ENCODE measurements at regions not wholly inside any gene's neighbourhood (a gene's known extent, or its start where the extent isn't known, plus 50 kb on each side); places are given as distances from the start of the nearest gene placed in this dataset.
"Not testable (repeated sequence)": the region's sequence is repeated elsewhere in the genome, so short reads cannot be mapped to it uniquely, and the experiment has no call there.

GRCh38 chr1:143584508-143584907 is 387.3 kb downstream of the FAM72C start:
- Histone ChIP-seq H3K36me3 (ENCODE audit: insufficient read depth, low read length) (no peaks in the 10 kb centered on the region), H3K4me3 (ENCODE audit: insufficient read depth, low read length) (no peak overlapping the region), H3K27me3 (ENCODE audit: insufficient read depth, low read length) (no peaks in the 10 kb centered on the region), H2AFZ (ENCODE audit: low read length) (no peak overlapping the region), H3K9me3 (ENCODE audit: low read depth, low read length) (no peaks in the 10 kb centered on the region), H3K4me2 (ENCODE audit: insufficient read depth, low read length) (no peak overlapping the region), H4K20me1 (ENCODE audit: insufficient read depth, low read length) (no peaks in the 10 kb centered on the region), H3K27ac (ENCODE audit: low read depth, low read length) (no peak overlapping the region), H3K79me2 (ENCODE audit: insufficient read depth, low read length) (no peaks in the 10 kb centered on the region), H3K4me1 (ENCODE audit: insufficient read depth, low read length) (no peaks in the 10 kb centered on the region)
- no peak for TF ChIP-seq CTCF (IDR thresholded peaks at IDR 0.05; ENCODE audit: extremely low read depth, low read depth, low read length)
- no peak for DNase-seq (ENCODE audit: insufficient read length, low spot score, missing footprints)

- Histone ChIP-seq H3K27me3 (ENCODE audit: insufficient read depth, low read length) (no peaks in the 10 kb centered on the region), H2AFZ (ENCODE audit: low read length) (no peak overlapping the region), H4K20me1 (ENCODE audit: insufficient read depth, low read length) (no peaks in the 10 kb centered on the region), H3K4me1 (ENCODE audit: insufficient read depth, low read length) (no peaks in the 10 kb centered on the region), H3K79me2 (ENCODE audit: insufficient read depth, low read length) (no peaks in the 10 kb centered on the region), H3K4me2 (ENCODE audit: insufficient read depth, low read length) (no peak overlapping the region), H3K4me3 (ENCODE audit: insufficient read depth, low read length) (no peak overlapping the region), H3K27ac (ENCODE audit: low read depth, low read length) (no peak overlapping the region), H3K9me3 (ENCODE audit: low read depth, low read length) (no peaks in the 10 kb centered on the region), H3K36me3 (ENCODE audit: insufficient read depth, low read length) (no peaks in the 10 kb centered on the region)
- DNase-seq (ENCODE audit: insufficient read length, low spot score, missing footprints): no peak
- TF ChIP-seq CTCF (IDR thresholded peaks at IDR 0.05; ENCODE audit: extremely low read depth, low read depth, low read length): no peak
Measured at GRCh38 chr1:143574891-143575520, 396.8 kb downstream of the FAM72C start.

- H3K36me3 ChIP-seq (ENCODE audit: insufficient read depth, low read length); H3K4me1 ChIP-seq (ENCODE audit: insufficient read depth, low read length); H3K27ac ChIP-seq (ENCODE audit: low read depth, low read length); DNase-seq (ENCODE audit: insufficient read length, low spot score, missing footprints); H2AFZ ChIP-seq (ENCODE audit: low read length); H3K79me2 ChIP-seq (ENCODE audit: insufficient read depth, low read length); H3K4me3 ChIP-seq (ENCODE audit: insufficient read depth, low read length); H3K27me3 ChIP-seq (ENCODE audit: insufficient read depth, low read length); H3K4me2 ChIP-seq (ENCODE audit: insufficient read depth, low read length); H4K20me1 ChIP-seq (ENCODE audit: insufficient read depth, low read length); H3K9me3 ChIP-seq (ENCODE audit: low read depth, low read length): not testable (repeated sequence)
Measured at GRCh38 chr1:143572661-143573060, 399.1 kb downstream of the FAM72C start.

GRCh38 chr1:143563761-143564160 is 408.0 kb downstream of the FAM72C start:
- not testable (repeated sequence) for H3K4me3 ChIP-seq (ENCODE audit: insufficient read depth, low read length); H3K27ac ChIP-seq (ENCODE audit: low read depth, low read length); H3K79me2 ChIP-seq (ENCODE audit: insufficient read depth, low read length); H2AFZ ChIP-seq (ENCODE audit: low read length); H3K4me1 ChIP-seq (ENCODE audit: insufficient read depth, low read length); H3K4me2 ChIP-seq (ENCODE audit: insufficient read depth, low read length); DNase-seq (ENCODE audit: insufficient read length, low spot score, missing footprints); H4K20me1 ChIP-seq (ENCODE audit: insufficient read depth, low read length); H3K27me3 ChIP-seq (ENCODE audit: insufficient read depth, low read length); H3K9me3 ChIP-seq (ENCODE audit: low read depth, low read length); H3K36me3 ChIP-seq (ENCODE audit: insufficient read depth, low read length)

- Histone ChIP-seq H3K36me3 (ENCODE audit: insufficient read depth, low read length) (no peaks in the 10 kb centered on the region), H2AFZ (ENCODE audit: low read length) (no peak overlapping the region), H3K79me2 (ENCODE audit: insufficient read depth, low read length) (no peaks in the 10 kb centered on the region), H3K27ac (ENCODE audit: low read depth, low read length) (no peak overlapping the region), H3K4me3 (ENCODE audit: insufficient read depth, low read length) (no peak overlapping the region), H3K27me3 (ENCODE audit: insufficient read depth, low read length) (no peaks in the 10 kb centered on the region), H4K20me1 (ENCODE audit: insufficient read depth, low read length) (no peaks in the 10 kb centered on the region), H3K4me1 (ENCODE audit: insufficient read depth, low read length) (no peaks in the 10 kb centered on the region), H3K4me2 (ENCODE audit: insufficient read depth, low read length) (no peak overlapping the region), H3K9me3 (ENCODE audit: low read depth, low read length) (no peaks in the 10 kb centered on the region)
- no peak for DNase-seq (ENCODE audit: insufficient read length, low spot score, missing footprints)
- TF ChIP-seq CTCF (IDR thresholded peaks at IDR 0.05; ENCODE audit: extremely low read depth, low read depth, low read length): no peak
Measured at GRCh38 chr1:143553627-143554026, 418.2 kb downstream of the FAM72C start.

- H3K27ac ChIP-seq (ENCODE audit: low read depth, low read length); H4K20me1 ChIP-seq (ENCODE audit: insufficient read depth, low read length); H3K4me2 ChIP-seq (ENCODE audit: insufficient read depth, low read length); H3K4me3 ChIP-seq (ENCODE audit: insufficient read depth, low read length); H2AFZ ChIP-seq (ENCODE audit: low read length); H3K27me3 ChIP-seq (ENCODE audit: insufficient read depth, low read length); H3K9me3 ChIP-seq (ENCODE audit: low read depth, low read length); H3K4me1 ChIP-seq (ENCODE audit: insufficient read depth, low read length); H3K79me2 ChIP-seq (ENCODE audit: insufficient read depth, low read length); DNase-seq (ENCODE audit: insufficient read length, low spot score, missing footprints); H3K36me3 ChIP-seq (ENCODE audit: insufficient read depth, low read length): not testable (repeated sequence)
Measured at GRCh38 chr1:143504703-143505102, 467.1 kb downstream of the FAM72C start.

GRCh38 chr1:143504080-143504479 is 467.7 kb downstream of the FAM72C start:
- H3K27me3 ChIP-seq (ENCODE audit: insufficient read depth, low read length); H4K20me1 ChIP-seq (ENCODE audit: insufficient read depth, low read length); DNase-seq (ENCODE audit: insufficient read length, low spot score, missing footprints); H3K27ac ChIP-seq (ENCODE audit: low read depth, low read length); H3K36me3 ChIP-seq (ENCODE audit: insufficient read depth, low read length); H2AFZ ChIP-seq (ENCODE audit: low read length); H3K4me2 ChIP-seq (ENCODE audit: insufficient read depth, low read length); H3K9me3 ChIP-seq (ENCODE audit: low read depth, low read length); H3K4me3 ChIP-seq (ENCODE audit: insufficient read depth, low read length); H3K79me2 ChIP-seq (ENCODE audit: insufficient read depth, low read length); H3K4me1 ChIP-seq (ENCODE audit: insufficient read depth, low read length): not testable (repeated sequence)

All from osteoblast (primary cell).